DOHH2 (cell line): ENCODE measurements at regions not wholly inside any gene's neighbourhood (a gene's known extent, or its start where the extent isn't known, plus 50 kb on each side); places are given as distances from the start of the nearest gene placed in this dataset.

Experiments used
- H3F3A ChIP-seq: fragments of 200-600 bp; sonication (generic), shearing (Covaris generic); 2 replicates; pipeline ENCODE4 v1.6.0; 2016; ENCODE audit warnings: antibody characterized with exemption, mild to moderate bottlenecking; ENCODE audit not compliant: control insufficient read depth, insufficient read depth
- H3K27ac ChIP-seq: fragments of 200-600 bp; sonication (generic); 2 replicates; pipeline ENCODE4 v1.5.1; 2014; ENCODE audit warnings: low read depth, mild to moderate bottlenecking, low read length, moderate library complexity
- H3K27me3 ChIP-seq: fragments of 200-600 bp; sonication (generic); 2 replicates; pipeline ENCODE4 v1.6.1; 2014; ENCODE audit warnings: mild to moderate bottlenecking, low read length, mixed read lengths; ENCODE audit not compliant: control insufficient read depth
- H3K36me3 ChIP-seq: fragments of 200-600 bp; sonication (generic); 2 replicates; pipeline ENCODE4 v1.6.1; 2014; ENCODE audit warnings: mild to moderate bottlenecking, low read length, moderate library complexity, mixed read lengths; ENCODE audit not compliant: control insufficient read depth
- H3K4me1 ChIP-seq: fragments of 200-600 bp; sonication (generic); 2 replicates; pipeline ENCODE4 v1.6.1; 2014; ENCODE audit warnings: mild to moderate bottlenecking, low read length, mixed read lengths; ENCODE audit not compliant: control insufficient read depth
- H3K4me2 ChIP-seq: fragments of 200-600 bp; sonication (generic); 2 replicates; pipeline ENCODE4 v1.6.0; 2014; ENCODE audit warnings: mild to moderate bottlenecking, low read length, moderate library complexity
- H3K4me3 ChIP-seq: fragments of 200-600 bp; sonication (generic); 2 replicates; pipeline ENCODE4 v1.5.1; 2014; ENCODE audit warnings: mild to moderate bottlenecking, low read length, mixed read lengths
- H3K79me2 ChIP-seq: fragments of 200-600 bp; sonication (generic); 2 replicates; pipeline ENCODE4 v1.6.1; 2014; ENCODE audit warnings: mild to moderate bottlenecking, low read length, mixed read lengths; ENCODE audit not compliant: control insufficient read depth
- H3K9me2 ChIP-seq: fragments of 200-600 bp; sonication (generic); replicated peaks from 2 replicates; pipeline ENCODE4 v1.6.1; 2014; ENCODE audit warnings: mild to moderate bottlenecking, low read length, mixed read lengths; ENCODE audit not compliant: control insufficient read depth
- H3K9me3 ChIP-seq: fragments of 200-600 bp; sonication (generic); 2 replicates; pipeline ENCODE4 v1.6.1; 2014; ENCODE audit warnings: antibody characterized with exemption, low read length, mixed read lengths; ENCODE audit not compliant: control insufficient read depth, insufficient read depth
- H4K20me1 ChIP-seq: fragments of 200-600 bp; sonication (generic); 2 replicates; pipeline ENCODE4 v1.6.0; 2014; ENCODE audit warnings: low read depth, mild to moderate bottlenecking, antibody characterized with exemption, low read length, moderate library complexity; ENCODE audit not compliant: control insufficient read depth, insufficient read depth
- CTCF ChIP-seq: fragments of 200-600 bp; sonication (generic); IDR thresholded peaks from one replicate; pipeline ENCODE4 v1.5.1; 2014; ENCODE audit warnings: antibody characterized with exemption, mild to moderate bottlenecking, low read depth, low read length; ENCODE audit not compliant: poor library complexity, severe bottlenecking
- EZH2phosphoT487 ChIP-seq: fragments of 200-600 bp; sonication (generic); IDR thresholded peaks from 2 replicates; pipeline ENCODE4 v1.6.1; 2017; ENCODE audit warnings: borderline replicate concordance, mild to moderate bottlenecking, antibody characterized with exemption, low read length, moderate library complexity, mixed read lengths

GRCh38 chr21:43282358-43283120 lies 113.7 kb downstream of the CRYAA start:
- no peaks in the 10 kb centered on the region for H3F3A ChIP-seq
- H3K4me2 ChIP-seq: no peak overlapping the region
- no peak overlapping the region for H3K4me3 ChIP-seq
- TF ChIP-seq CTCF (no peak), EZH2phosphoT487 (no peak)
- peaks cover 6% of the 10 kb centered on the region; the same call in 1 of the 2 replicates for H3K4me1 ChIP-seq
- no peak overlapping the region for H3K27ac ChIP-seq
- no peaks in the 10 kb centered on the region for H3K79me2 ChIP-seq
- H3K36me3 ChIP-seq: no peaks in the 10 kb centered on the region
- no peaks in the 10 kb centered on the region for H3K9me3 ChIP-seq
- H3K27me3 ChIP-seq: no peaks in the 10 kb centered on the region
- H4K20me1 ChIP-seq: no peaks in the 10 kb centered on the region
- H3K9me2 ChIP-seq: no peaks in the 10 kb centered on the region

GRCh38 chr21:43281661-43282357 lies 113.0 kb downstream of the CRYAA start:
- H3F3A ChIP-seq: no peaks in the 10 kb centered on the region
- no peak overlapping the region for H3K4me2 ChIP-seq
- H3K79me2 ChIP-seq: no peaks in the 10 kb centered on the region
- H3K9me3 ChIP-seq: no peaks in the 10 kb centered on the region
- H4K20me1 ChIP-seq: no peaks in the 10 kb centered on the region
- no peaks in the 10 kb centered on the region for H3K27me3 ChIP-seq
- no peak overlapping the region for H3K27ac ChIP-seq
- 0 out of 2 replicates have a peak, but pooled peaks cover under 1% of the 10 kb centered on the region for H3K4me1 ChIP-seq
- no peak overlapping the region for H3K4me3 ChIP-seq
- H3K36me3 ChIP-seq: no peaks in the 10 kb centered on the region
- no peak for TF ChIP-seq EZH2phosphoT487
- TF ChIP-seq CTCF: no peak
- H3K9me2 ChIP-seq: no peaks in the 10 kb centered on the region

- H3K27me3 ChIP-seq: no peaks in the 10 kb centered on the region
- H3K4me2 ChIP-seq: no peak overlapping the region
- TF ChIP-seq CTCF (no peak), EZH2phosphoT487 (no peak)
These were observed 112.3 kb downstream of the CRYAA start for GRCh38 chr21:43280949-43281633.

More at GRCh38 chr21:43280949-43281633, 112.3 kb downstream of the CRYAA start:
- Histone ChIP-seq H3F3A (no peaks in the 10 kb centered on the region), H3K36me3 (no peaks in the 10 kb centered on the region), H4K20me1 (no peaks in the 10 kb centered on the region), H3K4me3 (no peak overlapping the region), H3K9me3 (no peaks in the 10 kb centered on the region), H3K9me2 (no peaks in the 10 kb centered on the region), H3K79me2 (no peaks in the 10 kb centered on the region), H3K4me1 (no peaks in the 10 kb centered on the region), H3K27ac (no peak overlapping the region)
